C4-2B (cell line): ENCODE measurements at regions not wholly inside any gene's neighbourhood (a gene's known extent, or its start where the extent isn't known, plus 50 kb on each side); places are given as distances from the start of the nearest gene placed in this dataset.

ENCODE experiments used
- CTCF ChIP-seq: fragments of 450-650 bp; conservative IDR thresholded peaks from 2 replicates; pipeline ENCODE4 v1.5.1; 2017; ENCODE audit warnings: mild to moderate bottlenecking
- ZFX ChIP-seq: fragments of 450-650 bp; IDR thresholded peaks from 2 replicates; pipeline ENCODE4 v1.6.1; 2017

- TF ChIP-seq CTCF (no peak), ZFX (no peak)
Measured at GRCh38 chr18:70397259-70397925, 108.5 kb downstream of the SOCS6 start.
